Heart right ventricle (tissue), 16 donors: ENCODE measurements at regions not wholly inside any gene's neighbourhood (a gene's known extent, or its start where the extent isn't known, plus 50 kb on each side); places are given as distances from the start of the nearest gene placed in this dataset.

Experiments
- ATAC-seq, 8 donors: fragments of 200-7000 bp; cut with Tn5 transposase; one replicate each; pipeline ENCODE4 v1.9.1; 2020; ENCODE audit warnings: mild to moderate bottlenecking in 8 of 8, moderate library complexity in 8 of 8, moderate number of reproducible peaks in 1 of 8
- DNase-seq, 2 donors: peaks; one replicate each; pipeline ENCODE4 v3.0.0-alpha.2; 2020
- H3K27ac ChIP-seq, 10 donors: fragments of 200-600 bp; sonication (generic) in 2 of 10; one replicate each; pipeline versions ENCODE4 v1.5.0 to v1.8.0; 2020 to 2022; ENCODE audit warnings: mild to moderate bottlenecking in 3 of 10
- H3K27me3 ChIP-seq, 7 donors: fragments of 200-600 bp; one replicate each; pipeline ENCODE4 v1.8.0; 2021 to 2022; ENCODE audit warnings: mild to moderate bottlenecking in 2 of 7
- H3K36me3 ChIP-seq, 9 donors: fragments of 200-600 bp; sonication (generic) in 1 of 9; one replicate each; pipeline versions ENCODE4 v1.5.0 to v1.8.0; 2020 to 2022; ENCODE audit warnings: mild to moderate bottlenecking in 2 of 9
- H3K4me1 ChIP-seq, 9 donors: fragments of 200-600 bp; sonication (generic) in 1 of 9; one replicate each; pipeline versions ENCODE4 v1.5.0 to v1.8.0; 2020 to 2022; ENCODE audit warnings: mild to moderate bottlenecking in 4 of 9
- H3K4me3 ChIP-seq, 10 donors: fragments of 200-600 bp; sonication (generic) in 2 of 10; one replicate each; pipeline versions ENCODE4 v1.5.0 to v1.8.0; 2020 to 2022; ENCODE audit warnings: mild to moderate bottlenecking in 7 of 10, moderate library complexity in 2 of 10
- H3K9me3 ChIP-seq, 11 donors: fragments of 200-600 bp in 10 of 11; sonication (generic) in 2 of 11; one replicate each; pipeline versions ENCODE4 v1.5.0 to v1.8.0; 2013 to 2022; ENCODE audit warnings: mild to moderate bottlenecking in 2 of 11, control low read depth in 1 of 11, moderate library complexity in 1 of 11
- WGBS, 2 donors: extraction: QIAGEN DNeasy Blood & Tissue Kit; methylation state at CpG; one replicate each; pipeline ENCODE4 v1.1.7; 2013; ENCODE audit warnings: inconsistent platforms in 1 of 2; 5-methylcytosine and 5-hydroxymethylcytosine counted together
- intact Hi-C, 10 donors: fragments of 100-400 bp; cut with DNase I; formaldehyde crosslinking; loops; one replicate each; pipeline versions ENCODE4 v1.11.1 to v1.14.2; 2022
- TF ChIP-seq, protein P1 (sequence below), 9 donors: fragments of 200-600 bp; sonication (generic) in 2 of 9; IDR thresholded peaks; one replicate each; pipeline versions ENCODE4 v1.5.0 to v1.8.0; 2021 to 2022; ENCODE audit warnings: antibody characterized with exemption in 9 of 9, mild to moderate bottlenecking in 5 of 9, moderate library complexity in 1 of 9
- donor health status: Arrhythmogenic right ventricular cardiomyopathy.
- donor health status: ischemic (EF 13 %, LVEDD 7.1; RV severe dilation, severe dysfunction).
- donor health status: healthy with polysubstance abuse.
- donor health status: DM: no; HTN: yes; CAD: no.
- donor health status: DM: no; HTN: no; CAD: no.
- donor health status: ischemic (EF 25% LVEDD 6.9; RV normal size, moderate dysfunction).
- donor health status: ischemic (EF 25% LVEDD 5.7; RV mildly dilated, moderate dysfunction).
- donor health status: healthy.
- donor health status: DM: yes; HTN: yes; CAD: no.
- donor health status: Ischemic cardiomyopathy.
- donor health status: ischemic (EF 35%, LVEDD 5.7; RV mildly dilated, moderate dysfunction).
- donor health status: nonischemic (EF 11% LVEDD 7.7; RV severe dilation, severe dysfunction).
- donor health status: DM: yes; HTN: yes; CAD: no.
- donor health status: PGD.
- donor health status: ischemic (EF 29% LVEDD 5.4; RV normal size, mild dysfunction).
- donor health status: nonischemic (EF 23%, LVEDD 6.1; RV moderate dilation, normal function).

DNA sequence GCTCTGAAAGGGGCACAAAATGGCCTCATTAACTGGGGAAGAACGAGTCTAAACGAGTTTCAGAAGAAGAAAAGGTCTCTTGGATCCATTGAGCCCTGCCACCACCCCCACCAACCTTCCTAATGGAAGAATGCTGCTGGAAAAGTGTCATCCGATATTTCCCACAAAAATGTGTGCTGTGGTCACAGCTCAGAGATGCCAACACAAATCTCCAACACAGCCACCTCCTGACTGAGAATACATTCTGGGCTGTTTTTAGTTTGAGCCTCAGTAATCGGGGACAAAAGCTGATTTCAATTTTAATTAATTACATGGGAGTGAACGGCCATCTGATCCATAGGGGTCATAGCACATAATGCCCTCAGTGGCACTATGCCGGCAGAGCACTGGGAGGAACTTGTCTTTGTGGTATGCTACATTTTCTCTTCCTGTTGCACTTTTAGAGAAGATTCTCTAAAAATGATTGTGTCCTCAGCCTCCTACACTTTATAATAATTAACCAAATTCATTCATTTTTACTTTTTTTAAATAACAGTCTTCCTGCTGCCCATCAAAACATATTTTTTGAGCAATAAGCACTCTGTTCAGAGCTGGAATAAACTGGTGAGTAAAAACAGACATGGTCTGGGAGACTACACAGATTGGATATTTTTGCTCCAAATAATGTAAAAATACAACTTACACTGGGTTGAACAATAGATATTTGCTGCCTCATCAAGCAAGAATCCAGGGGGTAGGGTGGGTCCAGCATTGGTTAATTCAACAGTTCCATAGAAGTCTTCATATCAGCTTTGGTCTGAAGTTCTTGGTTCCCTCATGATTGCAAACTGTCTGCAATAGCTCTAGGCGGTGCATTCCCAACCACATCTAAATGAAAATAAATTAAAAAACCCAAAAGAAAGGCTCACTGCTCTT, 143.6 kb upstream of the TMEM170B start:
- Histone ChIP-seq H3K27ac (peak overlapping the region in 6 of 10 donors; percentile 43 to 74 (median 61)), H3K27me3 (peaks cover 0 to under 1% (median 0%) of the 10 kb centered on the region in 7 donors), H3K36me3 (no peaks in the 10 kb centered on the region), H3K9me3 (peaks cover 0 to 10% (median 0%) of the 10 kb centered on the region in 11 donors), H3K4me1 (peaks cover 0 to 40% (median 21%) of the 10 kb centered on the region in 9 donors), H3K4me3 (no peak overlapping the region)
- 84 to 89% methylated on average over 7 of the region's 7 CpGs for WGBS, 2 donors
- DNase-seq (no peak), ATAC-seq (no peak)
- TF ChIP-seq, protein P1, sequence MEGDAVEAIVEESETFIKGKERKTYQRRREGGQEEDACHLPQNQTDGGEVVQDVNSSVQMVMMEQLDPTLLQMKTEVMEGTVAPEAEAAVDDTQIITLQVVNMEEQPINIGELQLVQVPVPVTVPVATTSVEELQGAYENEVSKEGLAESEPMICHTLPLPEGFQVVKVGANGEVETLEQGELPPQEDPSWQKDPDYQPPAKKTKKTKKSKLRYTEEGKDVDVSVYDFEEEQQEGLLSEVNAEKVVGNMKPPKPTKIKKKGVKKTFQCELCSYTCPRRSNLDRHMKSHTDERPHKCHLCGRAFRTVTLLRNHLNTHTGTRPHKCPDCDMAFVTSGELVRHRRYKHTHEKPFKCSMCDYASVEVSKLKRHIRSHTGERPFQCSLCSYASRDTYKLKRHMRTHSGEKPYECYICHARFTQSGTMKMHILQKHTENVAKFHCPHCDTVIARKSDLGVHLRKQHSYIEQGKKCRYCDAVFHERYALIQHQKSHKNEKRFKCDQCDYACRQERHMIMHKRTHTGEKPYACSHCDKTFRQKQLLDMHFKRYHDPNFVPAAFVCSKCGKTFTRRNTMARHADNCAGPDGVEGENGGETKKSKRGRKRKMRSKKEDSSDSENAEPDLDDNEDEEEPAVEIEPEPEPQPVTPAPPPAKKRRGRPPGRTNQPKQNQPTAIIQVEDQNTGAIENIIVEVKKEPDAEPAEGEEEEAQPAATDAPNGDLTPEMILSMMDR (IDR thresholded peaks at IDR 0.05) = no peak
- intact Hi-C loops = loop anchor here in 1 of 10 donors (5.0 kb wide), 1 partner anchor 43 kb away; no protein-coding TSS in a partner anchor

DNA sequence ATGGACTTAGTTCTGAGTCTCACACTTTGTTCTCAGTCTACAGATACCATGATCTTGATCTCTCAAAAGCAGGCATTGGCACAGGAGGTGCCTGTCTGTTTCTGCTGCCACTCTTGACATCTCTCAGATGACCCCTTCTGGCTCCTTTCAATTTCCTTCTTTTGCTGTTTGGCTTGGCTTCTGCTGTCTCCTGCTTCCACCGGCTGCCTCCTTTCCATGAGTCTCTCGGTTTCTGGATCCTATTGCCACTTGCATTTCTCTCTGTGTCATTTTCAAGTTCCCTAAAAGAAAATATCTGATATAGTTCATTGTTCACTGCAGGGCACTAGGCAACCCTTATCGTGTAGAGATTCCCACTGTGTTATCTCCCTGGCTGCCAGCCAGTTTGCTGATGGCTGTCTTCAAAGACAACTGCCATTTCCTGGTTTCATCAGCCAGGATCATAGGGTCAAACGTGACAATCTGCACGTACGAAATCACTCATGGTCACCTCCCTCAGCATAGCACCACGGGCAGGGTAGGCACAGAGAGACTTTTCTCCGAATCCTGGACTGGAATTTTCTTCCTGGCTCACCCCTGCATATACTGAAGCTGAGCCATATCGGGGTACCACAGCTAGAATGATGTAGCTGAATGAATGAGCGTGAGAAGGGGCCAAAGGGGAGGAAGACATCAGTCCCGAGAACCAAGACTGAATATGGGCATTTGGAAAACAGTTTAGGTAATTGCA, 144.6 kb upstream of the TMEM170B start:
- WGBS, 2 donors = 27 to 30% methylated on average over 11 of the region's 11 CpGs
- H3K27me3 ChIP-seq = peaks cover 0 to 4% (median 0%) of the 10 kb centered on the region in 7 donors
- peak; percentile 20 to 60 (median 38) for ATAC-seq
- TF ChIP-seq, protein P1 (IDR thresholded peaks at IDR 0.05) = peak in 1 of 9 donors; percentile 7
- DNase-seq = peak in 1 of 2 donors; percentile 35
- no peaks in the 10 kb centered on the region for H3K36me3 ChIP-seq
- H3K4me3 ChIP-seq = no peak overlapping the region
- H3K9me3 ChIP-seq = peaks cover 0 to 10% (median 0%) of the 10 kb centered on the region in 11 donors
- intact Hi-C loops = loop anchor here in 2 of 10 donors (1.0 to 5.0 kb wide), 2 partner anchors 25 to 44 kb away; no protein-coding TSS in a partner anchor
- peak overlapping the region in 9 of 10 donors; percentile 24 to 74 (median 53) for H3K27ac ChIP-seq
- peaks cover 0 to 35% (median 23%) of the 10 kb centered on the region in 9 donors for H3K4me1 ChIP-seq

DNA sequence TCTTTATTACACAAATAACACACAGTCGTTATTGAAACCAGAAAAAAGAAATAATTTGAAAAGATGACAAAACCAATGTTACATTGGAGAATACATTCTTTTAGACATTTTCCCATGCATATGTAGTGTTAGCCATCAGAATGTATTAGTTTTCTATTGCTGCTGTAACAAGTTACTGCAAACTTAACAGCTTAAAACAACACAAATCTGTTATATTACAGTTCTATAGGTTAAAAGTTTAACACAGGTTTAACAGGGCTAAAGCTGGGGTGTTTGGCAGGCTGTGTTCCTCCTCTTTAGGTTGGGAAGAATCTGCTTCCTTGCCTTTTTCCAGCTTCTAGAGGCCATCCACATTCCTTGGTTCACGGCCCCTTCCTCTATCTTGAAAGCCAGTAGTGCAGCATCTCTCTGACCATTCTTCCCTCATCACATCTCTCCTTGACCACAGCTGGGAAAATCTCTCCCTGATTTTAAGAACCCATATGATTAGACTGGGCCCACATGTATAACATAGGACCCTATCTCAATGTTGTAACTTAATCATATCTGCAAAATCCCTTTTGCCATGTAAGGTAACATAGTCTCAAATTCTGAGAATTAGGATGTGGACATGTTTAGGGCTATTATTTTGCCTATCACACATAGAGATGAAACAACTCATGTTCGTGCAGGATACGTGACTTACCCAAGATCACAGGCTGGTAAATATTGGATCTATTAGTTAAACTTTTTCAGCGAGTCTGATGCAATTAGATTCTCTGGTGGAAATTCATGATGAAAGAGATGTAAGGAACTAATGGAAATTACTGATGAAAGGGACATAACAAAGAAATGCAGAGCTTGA, 145.4 kb upstream of the TMEM170B start:
- DNase-seq (no peak), ATAC-seq (no peak)
- TF ChIP-seq, protein P1 (IDR thresholded peaks at IDR 0.05) = no peak
- peaks cover 0 to 35% (median 23%) of the 10 kb centered on the region in 9 donors for H3K4me1 ChIP-seq
- peak overlapping the region in 7 of 10 donors; percentile 45 to 74 (median 54) for H3K27ac ChIP-seq
- H3K4me3 ChIP-seq = no peak overlapping the region
- H3K9me3 ChIP-seq = peaks cover 0 to 10% (median 0%) of the 10 kb centered on the region in 11 donors
- 89 to 91% methylated on average over 5 of the region's 5 CpGs for WGBS, 2 donors
- no peaks in the 10 kb centered on the region for H3K36me3 ChIP-seq
- intact Hi-C loops = loop anchor here in 2 of 10 donors (1.0 to 5.0 kb wide), 2 partner anchors 26 to 45 kb away; no protein-coding TSS in a partner anchor
- H3K27me3 ChIP-seq = peaks cover 0 to 4% (median 0%) of the 10 kb centered on the region in 7 donors
